Upper lobe of right lung (tissue), 1 donor: ENCODE measurements at regions not wholly inside any gene's neighbourhood (a gene's known extent, or its start where the extent isn't known, plus 50 kb on each side); places are given as distances from the start of the nearest gene placed in this dataset.

Experiments
- ATAC-seq: fragments of 200-7000 bp; cut with Tn5 transposase; one replicate; pipeline ENCODE4 v1.9.1; 2020; ENCODE audit warnings: mild to moderate bottlenecking, moderate library complexity
- DNase-seq: peaks from one replicate; pipeline ENCODE4 v3.0.0-alpha.2; 2020
- H3K27ac ChIP-seq: fragments of 200-600 bp; one replicate; pipeline ENCODE4 v1.8.0; 2022
- H3K27me3 ChIP-seq: fragments of 200-600 bp; one replicate; pipeline ENCODE4 v1.8.0; 2022; ENCODE audit warnings: mild to moderate bottlenecking
- H3K36me3 ChIP-seq: fragments of 200-600 bp; one replicate; pipeline ENCODE4 v1.8.0; 2022
- H3K4me1 ChIP-seq: fragments of 200-600 bp; one replicate; pipeline ENCODE4 v1.8.0; 2022
- H3K4me3 ChIP-seq: fragments of 200-600 bp; one replicate; pipeline ENCODE4 v1.8.0; 2022; ENCODE audit warnings: mild to moderate bottlenecking
- H3K9me3 ChIP-seq: fragments of 200-600 bp; one replicate; pipeline ENCODE4 v1.8.0; 2022
- CTCF ChIP-seq: fragments of 200-600 bp; IDR thresholded peaks from one replicate; pipeline ENCODE4 v1.8.0; 2022; ENCODE audit warnings: antibody characterized with exemption
- intact Hi-C: fragments of 100-400 bp; cut with DNase I; formaldehyde crosslinking; loops from one replicate; pipeline ENCODE4 v1.11.0; 2022
- donor health status: DM: no; HTN: yes; CAD: no; lungs with severe emphysema.

GRCh38 chr4:183790661-183791060, 114.4 kb upstream of the STOX2 start:
- H3K4me3 ChIP-seq = no peak overlapping the region
- intact Hi-C loops = no loop called here
- DNase-seq (no peak), ATAC-seq (no peak)
- H3K27me3 ChIP-seq = no peaks in the 10 kb centered on the region
- no peaks in the 10 kb centered on the region for H3K36me3 ChIP-seq
- no peaks in the 10 kb centered on the region for H3K9me3 ChIP-seq
- no peak overlapping the region for H3K27ac ChIP-seq
- no peak for TF ChIP-seq CTCF
- no peaks in the 10 kb centered on the region for H3K4me1 ChIP-seq

GRCh38 chr4:183797011-183797444, 108.1 kb upstream of the STOX2 start:
- Histone ChIP-seq H3K4me3 (peak overlapping the region; percentile 66), H3K36me3 (no peaks in the 10 kb centered on the region), H3K27me3 (peaks cover 18% of the 10 kb centered on the region), H3K4me1 (peaks cover 2% of the 10 kb centered on the region), H3K27ac (peak overlapping the region; percentile 78), H3K9me3 (no peaks in the 10 kb centered on the region)
- intact Hi-C loops = no loop called here
- ATAC-seq = peak; percentile 71
- peak; percentile 87 for DNase-seq
- no peak for TF ChIP-seq CTCF

GRCh38 chr4:183797445-183798300, 107.4 kb upstream of the STOX2 start:
- Histone ChIP-seq H3K36me3 (no peaks in the 10 kb centered on the region), H3K27me3 (peaks cover 18% of the 10 kb centered on the region), H3K27ac (peak overlapping the region; percentile 78), H3K4me3 (peak overlapping the region; percentile 66), H3K9me3 (no peaks in the 10 kb centered on the region), H3K4me1 (peaks cover 2% of the 10 kb centered on the region)
- no peak for TF ChIP-seq CTCF
- ATAC-seq (peak; percentile 81), DNase-seq (peak; percentile 84)
- intact Hi-C loops = no loop called here

GRCh38 chr4:183798301-183799253, 106.5 kb upstream of the STOX2 start:
- Histone ChIP-seq H3K4me3 (peak overlapping the region; percentile 66), H3K27me3 (peaks cover 18% of the 10 kb centered on the region), H3K36me3 (no peaks in the 10 kb centered on the region), H3K4me1 (peaks cover 2% of the 10 kb centered on the region), H3K9me3 (no peaks in the 10 kb centered on the region), H3K27ac (peak overlapping the region; percentile 47)
- ATAC-seq = peak; percentile 31
- peak; percentile 77 for DNase-seq
- intact Hi-C loops = no loop called here
- TF ChIP-seq CTCF = no peak

GRCh38 chr4:183801457-183802165, 103.5 kb upstream of the STOX2 start:
- DNase-seq = peak; percentile 85
- Histone ChIP-seq H3K4me3 (no peak overlapping the region), H3K36me3 (no peaks in the 10 kb centered on the region), H3K27ac (peak overlapping the region; percentile 24), H3K4me1 (peaks cover 2% of the 10 kb centered on the region), H3K9me3 (no peaks in the 10 kb centered on the region), H3K27me3 (peaks cover 18% of the 10 kb centered on the region)
- ATAC-seq = peak; percentile 58
- no peak for TF ChIP-seq CTCF
- intact Hi-C loops = no loop called here
